ENCODE measurements at regions not wholly inside any gene's neighbourhood (a gene's known extent, or its start where the extent isn't known, plus 50 kb on each side); places are given as distances from the start of the nearest gene placed in this dataset.
"Not testable (repeated sequence)": the region's sequence is repeated elsewhere in the genome, so short reads cannot be mapped to it uniquely, and the experiment has no call there.

DNA sequence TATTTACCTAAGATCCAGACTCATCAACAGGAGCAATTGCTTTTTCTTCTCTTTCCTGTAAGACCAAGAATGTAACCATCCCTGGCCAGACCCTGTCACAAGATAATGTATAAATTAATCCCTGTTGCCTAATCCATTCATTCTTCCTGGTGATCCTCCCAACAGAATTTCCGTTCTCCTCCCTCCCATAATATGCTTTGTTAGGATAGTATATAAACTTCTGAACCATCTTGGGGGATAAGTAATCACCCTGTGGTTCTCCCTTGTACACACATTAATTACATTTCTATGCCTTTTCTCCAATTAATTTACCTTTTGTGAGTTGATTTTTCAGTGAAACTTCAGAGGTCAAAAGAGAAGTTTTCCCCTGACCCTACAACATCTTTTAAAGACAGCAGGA, 76.2 kb upstream of the RASSF8 start:
- 92% methylated on average over 1 of the region's 1 CpG for WGBS
- H3K27me3 ChIP-seq (ENCODE audit: control insufficient read depth in 2 of 2, insufficient read depth in 1 of 2, low read length in 1 of 2): no peaks in the 10 kb centered on the region

DNA sequence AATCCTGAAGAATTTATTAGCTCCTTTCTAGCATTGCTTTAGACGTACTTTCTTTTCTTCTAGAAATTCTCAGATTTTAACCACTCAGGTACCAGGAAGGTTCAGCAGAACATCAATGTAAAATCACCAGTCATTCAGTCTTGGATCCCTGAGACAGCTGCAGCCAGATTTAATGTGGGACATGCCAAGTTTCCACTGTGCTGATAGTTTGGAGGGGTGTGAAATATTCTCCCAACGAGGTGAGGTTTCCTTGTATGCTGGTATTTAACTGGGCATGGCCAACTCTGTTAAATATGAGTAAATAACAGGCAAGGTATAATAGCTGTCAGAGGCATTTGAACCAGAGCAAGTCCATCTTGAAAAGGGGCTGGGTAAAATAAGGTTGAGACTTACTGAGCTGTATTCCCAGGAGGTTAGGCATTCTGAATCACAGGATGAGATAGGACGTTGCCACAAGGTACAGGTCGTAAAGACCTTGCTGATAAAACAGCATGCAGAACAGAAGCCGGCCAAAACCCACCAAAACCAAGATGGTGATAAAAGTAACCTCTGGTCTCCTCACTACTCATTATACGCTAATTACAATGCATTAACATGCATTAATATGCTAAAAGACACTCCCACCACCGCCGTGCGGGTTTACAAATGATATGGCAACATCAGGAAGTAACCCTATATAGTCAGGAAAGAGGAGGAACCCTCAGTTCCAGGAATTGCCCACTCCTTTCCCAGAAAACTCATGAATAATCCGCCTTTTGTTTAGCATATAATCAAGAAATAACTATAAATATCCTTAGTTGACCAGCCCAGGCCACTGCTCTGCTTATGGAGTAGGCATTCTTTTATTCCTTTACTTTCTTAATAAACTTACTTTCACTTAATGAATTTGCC, 75.2 kb upstream of the RASSF8 start:
- no peak for DNase-seq (ENCODE audit: low read depth in 6 of 9, low spot score in 9 of 9)
- no peak overlapping the region for H3K4me3 ChIP-seq (ENCODE audit: low read length in 2 of 2)
- H3K4me1 ChIP-seq (ENCODE audit: control insufficient read depth in 2 of 2, insufficient read depth in 2 of 2, low read length in 2 of 2): no peaks in the 10 kb centered on the region
- H3K27me3 ChIP-seq (ENCODE audit: control insufficient read depth in 2 of 2, insufficient read depth in 1 of 2, low read length in 1 of 2): no peaks in the 10 kb centered on the region
- no peak overlapping the region for H3K27ac ChIP-seq (ENCODE audit: low read depth in 1 of 2, low read length in 1 of 2)
- 95% methylated on average over 10 of the region's 10 CpGs for WGBS
- peaks cover 0 to 6% of the 10 kb centered on the region in 2 donors for H3K9me3 ChIP-seq (ENCODE audit: control insufficient read depth in 2 of 2, insufficient read depth in 1 of 2, low read length in 1 of 2)
- no peaks in the 10 kb centered on the region for H3K36me3 ChIP-seq (ENCODE audit: control insufficient read depth in 2 of 2, insufficient read depth in 2 of 2, low read length in 1 of 2)

More for the DNA sequence above, 76.2 kb upstream of the RASSF8 start:
- Histone ChIP-seq H3K27ac (ENCODE audit: low read depth in 1 of 2, low read length in 1 of 2) (no peak overlapping the region), H3K4me3 (ENCODE audit: low read length in 2 of 2) (no peak overlapping the region), H3K36me3 (ENCODE audit: control insufficient read depth in 2 of 2, insufficient read depth in 2 of 2, low read length in 1 of 2) (no peaks in the 10 kb centered on the region), H3K9me3 (ENCODE audit: control insufficient read depth in 2 of 2, insufficient read depth in 1 of 2, low read length in 1 of 2) (peaks cover 0 to 6% of the 10 kb centered on the region in 2 donors), H3K4me1 (ENCODE audit: control insufficient read depth in 2 of 2, insufficient read depth in 2 of 2, low read length in 2 of 2) (no peaks in the 10 kb centered on the region)
- no peak for DNase-seq (ENCODE audit: low read depth in 6 of 9, low spot score in 9 of 9)

DNA sequence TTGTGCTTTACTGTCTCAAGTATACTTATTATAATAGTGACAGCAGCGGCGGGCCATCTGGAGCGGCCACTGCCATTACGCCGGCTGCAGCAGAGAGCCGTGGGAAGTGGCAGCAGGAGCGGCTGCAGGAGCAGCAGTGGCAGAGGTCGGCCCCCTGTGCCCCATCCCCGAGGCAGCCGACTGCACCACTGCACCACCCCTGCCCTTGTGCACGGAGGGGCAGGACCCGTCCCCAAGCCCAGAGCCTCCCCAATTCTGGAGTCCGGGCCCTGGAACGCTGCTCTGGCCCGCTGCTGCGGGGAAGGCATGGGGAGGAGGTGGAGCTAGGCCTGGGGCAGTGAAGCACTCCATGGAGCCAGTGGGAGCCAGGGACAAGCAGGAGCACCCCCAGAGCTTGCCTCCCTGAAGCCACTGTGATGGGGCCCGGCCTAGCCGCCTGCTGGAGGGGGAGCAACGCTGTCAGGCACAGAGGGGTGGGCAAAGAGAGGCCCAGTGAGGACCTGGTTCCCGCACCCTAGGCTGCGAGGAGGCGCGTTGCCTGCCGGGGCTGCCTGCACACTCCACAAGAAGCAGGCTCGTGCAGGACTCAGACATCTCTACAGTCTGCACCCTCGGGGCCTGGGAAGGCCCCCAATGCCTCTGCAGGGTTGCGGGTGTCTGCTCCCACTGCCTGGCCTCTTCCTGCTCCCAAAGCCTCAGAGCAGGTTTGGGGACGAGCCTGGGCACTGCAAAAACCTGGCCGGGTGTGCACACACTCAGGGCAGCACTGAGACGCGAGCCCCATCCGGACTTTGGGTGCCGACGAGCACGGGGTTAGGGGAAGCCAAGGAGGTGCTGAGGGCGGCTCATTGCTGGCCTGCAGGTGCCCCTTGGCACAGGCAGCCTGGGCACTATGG, 74.2 kb upstream of the RASSF8 start:
- no peak overlapping the region for H3K4me3 ChIP-seq (ENCODE audit: low read length in 2 of 2)
- no peaks in the 10 kb centered on the region for H3K36me3 ChIP-seq (ENCODE audit: control insufficient read depth in 2 of 2, insufficient read depth in 2 of 2, low read length in 1 of 2)
- H3K4me1 ChIP-seq (ENCODE audit: control insufficient read depth in 2 of 2, insufficient read depth in 2 of 2, low read length in 2 of 2): no peaks in the 10 kb centered on the region
- 97% methylated on average over 36 of the region's 36 CpGs for WGBS
- H3K27ac ChIP-seq (ENCODE audit: low read depth in 1 of 2, low read length in 1 of 2): no peak overlapping the region
- DNase-seq (ENCODE audit: low read depth in 6 of 9, low spot score in 9 of 9): no peak
- H3K9me3 ChIP-seq (ENCODE audit: control insufficient read depth in 2 of 2, insufficient read depth in 1 of 2, low read length in 1 of 2): peaks cover 0 to 6% of the 10 kb centered on the region in 2 donors
- no peaks in the 10 kb centered on the region for H3K27me3 ChIP-seq (ENCODE audit: control insufficient read depth in 2 of 2, insufficient read depth in 1 of 2, low read length in 1 of 2)

DNA sequence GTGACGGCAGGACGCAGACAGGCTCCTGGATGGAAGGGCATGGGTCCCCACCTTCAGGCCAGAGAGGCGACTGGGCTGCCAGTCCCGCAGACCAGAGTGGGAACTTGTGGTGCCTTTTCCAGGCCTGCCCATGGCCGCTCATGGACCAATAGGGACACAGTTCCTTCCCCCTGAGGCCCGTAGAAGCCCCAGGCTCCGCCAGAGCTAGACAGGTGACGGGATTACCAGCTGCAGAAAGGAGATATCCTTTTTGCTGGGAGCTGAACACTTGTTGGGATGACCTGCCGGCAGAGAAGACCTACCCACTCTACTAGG, 73.6 kb upstream of the RASSF8 start:
- H3K4me1 ChIP-seq (ENCODE audit: control insufficient read depth in 2 of 2, insufficient read depth in 2 of 2, low read length in 2 of 2): no peaks in the 10 kb centered on the region
- WGBS: 98% methylated on average over 9 of the region's 9 CpGs
- H3K36me3 ChIP-seq (ENCODE audit: control insufficient read depth in 2 of 2, insufficient read depth in 2 of 2, low read length in 1 of 2): no peaks in the 10 kb centered on the region
- H3K27ac ChIP-seq (ENCODE audit: low read depth in 1 of 2, low read length in 1 of 2): no peak overlapping the region
- H3K27me3 ChIP-seq (ENCODE audit: control insufficient read depth in 2 of 2, insufficient read depth in 1 of 2, low read length in 1 of 2): no peaks in the 10 kb centered on the region
- H3K9me3 ChIP-seq (ENCODE audit: control insufficient read depth in 2 of 2, insufficient read depth in 1 of 2, low read length in 1 of 2): peaks cover 0 to 6% of the 10 kb centered on the region in 2 donors
- H3K4me3 ChIP-seq (ENCODE audit: low read length in 2 of 2): no peak overlapping the region
- no peak for DNase-seq (ENCODE audit: low read depth in 6 of 9, low spot score in 9 of 9)

DNA sequence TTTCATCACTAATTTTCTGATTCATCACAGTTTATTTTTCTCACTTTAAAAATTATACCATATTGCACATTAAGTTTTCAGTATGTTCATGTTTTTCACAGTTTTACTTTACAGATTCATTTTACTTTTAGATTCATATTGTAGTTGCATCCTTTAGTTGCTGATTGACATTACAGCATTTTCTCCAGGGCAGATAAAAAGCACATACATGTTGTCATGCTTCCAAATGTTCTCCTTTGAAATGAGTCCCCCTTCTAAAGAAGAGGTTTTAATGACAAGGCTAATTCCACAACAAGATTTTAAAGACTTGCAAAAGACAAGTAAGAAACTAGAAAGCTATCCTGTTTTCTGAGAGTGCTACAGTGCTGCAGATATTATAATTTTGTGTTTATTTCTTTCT, 72.1 kb upstream of the RASSF8 start:
- Histone ChIP-seq H3K9me3 (ENCODE audit: control insufficient read depth in 2 of 2, insufficient read depth in 1 of 2, low read length in 1 of 2) (peaks cover 0 to 6% of the 10 kb centered on the region in 2 donors), H3K27me3 (ENCODE audit: control insufficient read depth in 2 of 2, insufficient read depth in 1 of 2, low read length in 1 of 2) (no peaks in the 10 kb centered on the region), H3K27ac (ENCODE audit: low read depth in 1 of 2, low read length in 1 of 2) (no peak overlapping the region), H3K4me3 (ENCODE audit: low read length in 2 of 2) (no peak overlapping the region), H3K36me3 (ENCODE audit: control insufficient read depth in 2 of 2, insufficient read depth in 2 of 2, low read length in 1 of 2) (no peaks in the 10 kb centered on the region), H3K4me1 (ENCODE audit: control insufficient read depth in 2 of 2, insufficient read depth in 2 of 2, low read length in 2 of 2) (no peaks in the 10 kb centered on the region)
- DNase-seq (ENCODE audit: low read depth in 6 of 9, low spot score in 9 of 9): no peak

DNA sequence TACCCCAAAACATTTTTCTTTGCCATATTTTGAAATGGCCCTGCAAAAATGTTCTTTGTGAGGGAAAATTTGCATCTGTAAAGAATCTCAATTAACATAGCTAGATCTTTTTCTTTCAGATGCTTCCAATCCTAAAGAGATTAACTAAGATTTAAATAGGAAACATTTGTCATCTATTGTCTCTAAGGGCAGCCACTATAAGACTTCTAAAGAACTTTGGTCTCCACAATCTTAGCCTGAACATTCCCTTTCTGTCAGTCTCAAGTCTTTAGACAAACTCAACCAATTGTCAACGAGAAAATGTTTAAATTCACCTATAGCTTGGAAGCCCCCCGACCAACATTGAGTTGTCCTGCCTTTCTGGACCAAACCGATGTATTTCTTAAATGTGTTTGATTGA, 71.1 kb upstream of the RASSF8 start:
- no peaks in the 10 kb centered on the region for H3K36me3 ChIP-seq (ENCODE audit: control insufficient read depth in 2 of 2, insufficient read depth in 2 of 2, low read length in 1 of 2)
- 93% methylated on average over 3 of the region's 3 CpGs for WGBS
- H3K27me3 ChIP-seq (ENCODE audit: control insufficient read depth in 2 of 2, insufficient read depth in 1 of 2, low read length in 1 of 2): no peaks in the 10 kb centered on the region
- H3K9me3 ChIP-seq (ENCODE audit: control insufficient read depth in 2 of 2, insufficient read depth in 1 of 2, low read length in 1 of 2): peaks cover 0 to 6% of the 10 kb centered on the region in 2 donors
- H3K27ac ChIP-seq (ENCODE audit: low read depth in 1 of 2, low read length in 1 of 2): no peak overlapping the region
- DNase-seq (ENCODE audit: low read depth in 6 of 9, low spot score in 9 of 9): no peak
- H3K4me1 ChIP-seq (ENCODE audit: control insufficient read depth in 2 of 2, insufficient read depth in 2 of 2, low read length in 2 of 2): no peaks in the 10 kb centered on the region
- H3K4me3 ChIP-seq (ENCODE audit: low read length in 2 of 2): no peak overlapping the region

DNA sequence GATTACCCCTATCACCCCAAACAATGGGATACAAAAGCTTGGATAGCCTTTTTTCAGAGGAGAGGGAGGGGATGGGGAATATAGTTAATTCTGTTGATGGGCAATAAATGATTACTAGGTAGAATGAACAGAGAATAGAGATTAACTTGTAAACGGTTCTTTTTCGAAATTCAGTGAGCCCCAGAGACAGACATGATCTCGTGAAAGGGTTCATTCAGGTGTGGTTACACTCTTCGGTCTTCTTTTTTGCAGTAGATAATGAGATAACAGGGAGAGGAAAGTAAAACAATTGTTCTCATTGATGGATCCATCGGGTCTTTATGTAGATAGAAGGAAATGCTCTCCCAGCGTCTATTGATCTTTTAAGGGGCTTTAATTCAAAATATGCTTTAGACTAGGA, 69.3 kb upstream of the RASSF8 start:
- no peaks in the 10 kb centered on the region for H3K4me1 ChIP-seq (ENCODE audit: control insufficient read depth in 2 of 2, insufficient read depth in 2 of 2, low read length in 2 of 2)
- WGBS: 81% methylated on average over 6 of the region's 6 CpGs
- no peak for DNase-seq (ENCODE audit: low read depth in 6 of 9, low spot score in 9 of 9)
- H3K27ac ChIP-seq (ENCODE audit: low read depth in 1 of 2, low read length in 1 of 2): no peak overlapping the region
- no peaks in the 10 kb centered on the region for H3K27me3 ChIP-seq (ENCODE audit: control insufficient read depth in 2 of 2, insufficient read depth in 1 of 2, low read length in 1 of 2)
- no peak overlapping the region for H3K4me3 ChIP-seq (ENCODE audit: low read length in 2 of 2)
- H3K36me3 ChIP-seq (ENCODE audit: control insufficient read depth in 2 of 2, insufficient read depth in 2 of 2, low read length in 1 of 2): no peaks in the 10 kb centered on the region
- H3K9me3 ChIP-seq (ENCODE audit: control insufficient read depth in 2 of 2, insufficient read depth in 1 of 2, low read length in 1 of 2): peaks cover 0 to 6% of the 10 kb centered on the region in 2 donors

DNA sequence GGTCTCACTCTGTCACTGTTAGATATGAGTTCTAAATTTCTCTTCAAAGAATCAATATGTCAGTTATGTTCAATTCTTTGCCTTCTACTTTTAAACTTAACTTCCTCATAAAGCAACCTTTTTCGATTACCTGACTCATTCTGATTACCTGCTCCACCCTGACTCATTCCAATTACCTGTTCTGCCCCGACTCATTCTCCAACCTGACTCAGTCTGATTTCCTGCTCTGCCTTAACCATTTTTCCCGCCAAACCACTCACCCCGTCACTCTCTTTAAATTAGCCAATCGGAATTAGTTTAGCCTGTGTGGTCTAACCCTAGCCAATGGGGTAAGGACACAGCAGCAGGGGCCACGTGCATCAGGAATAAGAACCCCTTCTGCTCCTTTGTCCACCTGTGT, 67.4 kb upstream of the RASSF8 start:
- not testable (repeated sequence) for H3K27ac ChIP-seq (ENCODE audit: low read depth in 1 of 2, low read length in 1 of 2); H3K4me1 ChIP-seq (ENCODE audit: control insufficient read depth in 2 of 2, insufficient read depth in 2 of 2, low read length in 2 of 2); H3K36me3 ChIP-seq (ENCODE audit: control insufficient read depth in 2 of 2, insufficient read depth in 2 of 2, low read length in 1 of 2); DNase-seq (ENCODE audit: low read depth in 6 of 9, low spot score in 9 of 9); H3K4me3 ChIP-seq (ENCODE audit: low read length in 2 of 2); H3K9me3 ChIP-seq (ENCODE audit: control insufficient read depth in 2 of 2, insufficient read depth in 1 of 2, low read length in 1 of 2); H3K27me3 ChIP-seq (ENCODE audit: control insufficient read depth in 2 of 2, insufficient read depth in 1 of 2, low read length in 1 of 2)
- 95% methylated on average over 6 of the region's 6 CpGs for WGBS

DNA sequence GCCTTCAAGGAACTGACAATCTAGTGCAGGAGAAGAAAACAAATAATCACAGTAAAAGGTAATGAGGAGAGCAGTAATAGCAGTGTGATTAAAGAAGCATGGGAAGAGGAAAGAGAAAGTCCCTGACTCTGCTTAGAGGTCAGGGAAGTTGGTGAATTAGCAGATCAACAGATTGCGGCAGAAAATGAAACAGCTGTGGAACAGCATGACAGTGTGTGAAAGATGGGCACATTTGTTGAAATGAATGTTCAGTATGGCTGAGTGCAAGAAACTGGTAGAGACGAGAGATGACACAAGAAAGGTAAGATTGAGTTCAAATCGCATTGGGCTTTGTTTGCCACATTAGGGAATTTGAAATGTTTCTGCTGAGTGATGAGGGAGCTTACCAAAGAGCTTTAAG, 63.7 kb upstream of the RASSF8 start:
- Histone ChIP-seq H3K36me3 (ENCODE audit: control insufficient read depth in 2 of 2, insufficient read depth in 2 of 2, low read length in 1 of 2) (no peaks in the 10 kb centered on the region), H3K9me3 (ENCODE audit: control insufficient read depth in 2 of 2, insufficient read depth in 1 of 2, low read length in 1 of 2) (peaks cover 0 to 3% of the 10 kb centered on the region in 2 donors), H3K27me3 (ENCODE audit: control insufficient read depth in 2 of 2, insufficient read depth in 1 of 2, low read length in 1 of 2) (no peaks in the 10 kb centered on the region), H3K27ac (ENCODE audit: low read depth in 1 of 2, low read length in 1 of 2) (no peak overlapping the region), H3K4me1 (ENCODE audit: control insufficient read depth in 2 of 2, insufficient read depth in 2 of 2, low read length in 2 of 2) (no peaks in the 10 kb centered on the region), H3K4me3 (ENCODE audit: low read length in 2 of 2) (no peak overlapping the region)
- no peak for DNase-seq (ENCODE audit: low read depth in 6 of 9, low spot score in 9 of 9)
- WGBS: 90% methylated on average over 3 of the region's 3 CpGs
